ENCODE measurements at regions not wholly inside any gene's neighbourhood (a gene's known extent, or its start where the extent isn't known, plus 50 kb on each side); places are given as distances from the start of the nearest gene placed in this dataset.

- no peak overlapping the region for H3K4me2 ChIP-seq (ENCODE audit: low read length)
- no peaks in the 10 kb centered on the region for H3K9me2 ChIP-seq (replicated peaks; ENCODE audit: control insufficient read depth, low read length)
- H3K4me1 ChIP-seq (ENCODE audit: control insufficient read depth, low read length) = no peaks in the 10 kb centered on the region
- H3K79me2 ChIP-seq (ENCODE audit: control insufficient read depth, low read length) = no peaks in the 10 kb centered on the region
- no peak overlapping the region for H3K27ac ChIP-seq (ENCODE audit: low read depth, low read length)
- no peaks in the 10 kb centered on the region for H4K20me1 ChIP-seq (ENCODE audit: control insufficient read depth, insufficient read depth, low read depth, low read length)
- no peaks in the 10 kb centered on the region for H3F3A ChIP-seq (ENCODE audit: control insufficient read depth, insufficient read depth)
- H3K27me3 ChIP-seq (ENCODE audit: control insufficient read depth, low read length) = no peaks in the 10 kb centered on the region
- no peak overlapping the region for H3K4me3 ChIP-seq (ENCODE audit: low read length)
- H3K9me3 ChIP-seq (ENCODE audit: control insufficient read depth, insufficient read depth, low read length) = no peaks in the 10 kb centered on the region
- TF ChIP-seq EZH2phosphoT487 (IDR thresholded peaks at IDR 0.05; ENCODE audit: borderline replicate concordance, low read length) (no peak), CTCF (IDR thresholded peaks at IDR 0.05; ENCODE audit: low read depth, low read length, poor library complexity, severe bottlenecking) (no peak)
- H3K36me3 ChIP-seq (ENCODE audit: control insufficient read depth, low read length) = no peaks in the 10 kb centered on the region
Observed at GRCh38 chr13:58721273-58721672, 1089.7 kb downstream of the PCDH17 start.

DNA sequence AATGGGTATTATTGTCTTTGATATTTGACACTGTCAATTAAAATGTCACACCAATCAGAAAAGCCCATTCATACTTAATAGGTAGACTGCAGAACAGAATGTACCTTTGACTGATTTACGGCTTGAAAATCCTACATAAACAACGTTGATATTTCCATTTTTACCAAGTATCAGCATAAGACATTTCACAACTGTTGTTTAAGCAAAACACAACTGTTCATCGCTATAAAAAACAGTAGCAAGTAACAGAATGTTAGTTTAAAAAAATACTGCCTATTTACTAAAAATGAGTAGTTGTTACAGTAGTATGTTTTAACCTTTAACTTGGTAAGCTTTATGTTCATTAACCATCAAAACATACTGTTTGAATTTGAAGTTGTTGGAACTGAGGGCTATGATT, 1096.6 kb downstream of the PCDH17 start:
- H3K79me2 ChIP-seq (ENCODE audit: control insufficient read depth, low read length) = no peaks in the 10 kb centered on the region
- H3K4me3 ChIP-seq (ENCODE audit: low read length) = no peak overlapping the region
- H3F3A ChIP-seq (ENCODE audit: control insufficient read depth, insufficient read depth) = no peaks in the 10 kb centered on the region
- no peaks in the 10 kb centered on the region for H3K27me3 ChIP-seq (ENCODE audit: control insufficient read depth, low read length)
- no peak overlapping the region for H3K27ac ChIP-seq (ENCODE audit: low read depth, low read length)
- H3K4me2 ChIP-seq (ENCODE audit: low read length) = no peak overlapping the region
- TF ChIP-seq CTCF (IDR thresholded peaks at IDR 0.05; ENCODE audit: low read depth, low read length, poor library complexity, severe bottlenecking) (no peak), EZH2phosphoT487 (IDR thresholded peaks at IDR 0.05; ENCODE audit: borderline replicate concordance, low read length) (no peak)
- no peaks in the 10 kb centered on the region for H3K9me2 ChIP-seq (replicated peaks; ENCODE audit: control insufficient read depth, low read length)
- no peaks in the 10 kb centered on the region for H3K4me1 ChIP-seq (ENCODE audit: control insufficient read depth, low read length)
- no peaks in the 10 kb centered on the region for H4K20me1 ChIP-seq (ENCODE audit: control insufficient read depth, insufficient read depth, low read depth, low read length)
- H3K9me3 ChIP-seq (ENCODE audit: control insufficient read depth, insufficient read depth, low read length) = no peaks in the 10 kb centered on the region
- H3K36me3 ChIP-seq (ENCODE audit: control insufficient read depth, low read length) = no peaks in the 10 kb centered on the region

DNA sequence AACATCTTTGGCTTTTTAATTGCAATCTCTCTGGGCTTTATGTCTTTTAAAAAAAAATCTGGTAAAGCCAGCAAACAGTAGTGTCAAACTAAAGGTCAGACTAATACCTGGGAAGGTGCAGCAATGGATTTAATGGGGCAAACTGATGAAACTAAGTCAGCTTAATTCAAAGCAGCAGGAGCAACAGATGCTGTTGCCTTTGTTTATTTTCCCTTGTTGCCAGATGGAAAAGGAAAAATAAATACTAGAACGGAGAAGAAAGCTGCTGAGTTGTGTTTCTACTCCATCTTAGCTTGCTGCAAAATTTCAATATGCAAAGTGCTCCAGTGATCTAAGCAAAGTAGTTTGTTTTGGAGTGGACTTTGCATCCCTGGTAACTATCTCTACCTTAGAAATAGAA, 1097.8 kb downstream of the PCDH17 start:
- no peaks in the 10 kb centered on the region for H3K79me2 ChIP-seq (ENCODE audit: control insufficient read depth, low read length)
- no peak overlapping the region for H3K27ac ChIP-seq (ENCODE audit: low read depth, low read length)
- H3K9me2 ChIP-seq (replicated peaks; ENCODE audit: control insufficient read depth, low read length) = no peaks in the 10 kb centered on the region
- H3K4me3 ChIP-seq (ENCODE audit: low read length) = no peak overlapping the region
- H3K4me2 ChIP-seq (ENCODE audit: low read length) = no peak overlapping the region
- no peaks in the 10 kb centered on the region for H4K20me1 ChIP-seq (ENCODE audit: control insufficient read depth, insufficient read depth, low read depth, low read length)
- H3K4me1 ChIP-seq (ENCODE audit: control insufficient read depth, low read length) = no peaks in the 10 kb centered on the region
- H3K36me3 ChIP-seq (ENCODE audit: control insufficient read depth, low read length) = no peaks in the 10 kb centered on the region
- no peaks in the 10 kb centered on the region for H3F3A ChIP-seq (ENCODE audit: control insufficient read depth, insufficient read depth)
- no peaks in the 10 kb centered on the region for H3K27me3 ChIP-seq (ENCODE audit: control insufficient read depth, low read length)
- TF ChIP-seq CTCF (IDR thresholded peaks at IDR 0.05; ENCODE audit: low read depth, low read length, poor library complexity, severe bottlenecking) (no peak), EZH2phosphoT487 (IDR thresholded peaks at IDR 0.05; ENCODE audit: borderline replicate concordance, low read length) (no peak)
- H3K9me3 ChIP-seq (ENCODE audit: control insufficient read depth, insufficient read depth, low read length) = no peaks in the 10 kb centered on the region

- Histone ChIP-seq H3K27me3 (ENCODE audit: control insufficient read depth, low read length) (no peaks in the 10 kb centered on the region), H3K9me3 (ENCODE audit: control insufficient read depth, insufficient read depth, low read length) (no peaks in the 10 kb centered on the region), H3K4me3 (ENCODE audit: low read length) (no peak overlapping the region), H3K4me2 (ENCODE audit: low read length) (no peak overlapping the region), H3K9me2 (replicated peaks; ENCODE audit: control insufficient read depth, low read length) (no peaks in the 10 kb centered on the region), H3K36me3 (ENCODE audit: control insufficient read depth, low read length) (no peaks in the 10 kb centered on the region), H3K4me1 (ENCODE audit: control insufficient read depth, low read length) (no peaks in the 10 kb centered on the region), H3K27ac (ENCODE audit: low read depth, low read length) (no peak overlapping the region), H3K79me2 (ENCODE audit: control insufficient read depth, low read length) (no peaks in the 10 kb centered on the region), H3F3A (ENCODE audit: control insufficient read depth, insufficient read depth) (no peaks in the 10 kb centered on the region), H4K20me1 (ENCODE audit: control insufficient read depth, insufficient read depth, low read depth, low read length) (no peaks in the 10 kb centered on the region)
- TF ChIP-seq CTCF (IDR thresholded peaks at IDR 0.05; ENCODE audit: low read depth, low read length, poor library complexity, severe bottlenecking) (no peak), EZH2phosphoT487 (IDR thresholded peaks at IDR 0.05; ENCODE audit: borderline replicate concordance, low read length) (no peak)
Observed at GRCh38 chr13:58744686-58745085, 1113.1 kb downstream of the PCDH17 start.

Measured in DOHH2 (cell line).